T1000 (cell line): ENCODE measurements at regions not wholly inside any gene's neighbourhood (a gene's known extent, or its start where the extent isn't known, plus 50 kb on each side); places are given as distances from the start of the nearest gene placed in this dataset.

Experiments
- DNase-seq: peaks from one replicate; lab custom pipeline; 2025; ENCODE audit warnings: mixed read lengths; lab: John Stamatoyannopoulos, UW

GRCh38 chr7:45350896-45351295 lies 193.3 kb downstream of the RAMP3 start:
- no peak for DNase-seq

- no peak for DNase-seq
These were observed 200.7 kb downstream of the RAMP3 start for GRCh38 chr7:45358287-45358686.

GRCh38 chr7:45359250-45359649 lies 201.7 kb downstream of the RAMP3 start:
- DNase-seq, result no peak

- DNase-seq, result no peak
These were observed 202.2 kb downstream of the RAMP3 start for GRCh38 chr7:45359776-45360175.

GRCh38 chr7:45363669-45364068 lies 206.1 kb downstream of the RAMP3 start:
- no peak for DNase-seq

GRCh38 chr7:45365341-45365740 lies 207.8 kb downstream of the RAMP3 start:
- no peak for DNase-seq

GRCh38 chr7:45366475-45366874 lies 207.7 kb upstream of the ADCY1 start:
- DNase-seq, result no peak

GRCh38 chr7:45367026-45367425 lies 207.1 kb upstream of the ADCY1 start:
- DNase-seq, result no peak

- DNase-seq, result no peak
These were observed 205.9 kb upstream of the ADCY1 start for GRCh38 chr7:45368129-45368807.

- peak; percentile 10 for DNase-seq
These were observed 189.7 kb upstream of the ADCY1 start for GRCh38 chr7:45384499-45384898.

- DNase-seq, result no peak
These were observed 186.3 kb upstream of the ADCY1 start for GRCh38 chr7:45387837-45388236.

- no peak for DNase-seq
These were observed 184.9 kb upstream of the ADCY1 start for GRCh38 chr7:45389073-45389872.

- no peak for DNase-seq
These were observed 184.0 kb upstream of the ADCY1 start for GRCh38 chr7:45390180-45390579.

- DNase-seq, result no peak
These were observed 183.4 kb upstream of the ADCY1 start for GRCh38 chr7:45390731-45391130.

- no peak for DNase-seq
These were observed 182.3 kb upstream of the ADCY1 start for GRCh38 chr7:45391618-45392451.

GRCh38 chr7:45394117-45394708 lies 180.0 kb upstream of the ADCY1 start:
- peak; percentile 67 for DNase-seq

- no peak for DNase-seq
These were observed 175.1 kb upstream of the ADCY1 start for GRCh38 chr7:45399069-45399468.

GRCh38 chr7:45400680-45401079 lies 173.5 kb upstream of the ADCY1 start:
- DNase-seq, result no peak

GRCh38 chr7:45401155-45401554 lies 173.0 kb upstream of the ADCY1 start:
- no peak for DNase-seq

- no peak for DNase-seq
These were observed 172.3 kb upstream of the ADCY1 start for GRCh38 chr7:45401851-45402250.

- DNase-seq, result peak; percentile 41
These were observed 171.5 kb upstream of the ADCY1 start for GRCh38 chr7:45402480-45403218.

GRCh38 chr7:45404622-45405021 lies 169.5 kb upstream of the ADCY1 start:
- no peak for DNase-seq
